HepG2 (cell line): ENCODE measurements at regions not wholly inside any gene's neighbourhood (a gene's known extent, or its start where the extent isn't known, plus 50 kb on each side); places are given as distances from the start of the nearest gene placed in this dataset.

Experiments
- ATAC-seq: fragments of 200-7000 bp; cut with Tn5 transposase; 3 replicates; pipeline ENCODE4 v1.9.1; 2020; ENCODE audit warnings: mild to moderate bottlenecking, moderate library complexity
- BruUV-seq: library from RNA; stranded (reverse); fragments of 400-500 nt; replicated peaks from 2 replicates; lab custom pipeline; 2021; lab: Mats Ljungman, UMichigan
- CTCF ChIA-PET: fragments of 300-600 bp; formaldehyde crosslinking; extraction: SDS; loops from one replicate; lab custom pipeline; 2021; ENCODE audit warnings: low total read pairs, inconsistent platforms, low intra/inter-chr PET ratio; lab: Yijun Ruan, JAX
- POLR2A ChIA-PET: fragments of 350-600 bp; sonication (Branson Sonifier 250); formaldehyde crosslinking; loops from one replicate; lab custom pipeline; 2020; ENCODE audit warnings: antibody characterized with exemption, inconsistent platforms; lab: Yijun Ruan, JAX
- DNase-seq: peaks from one replicate; pipeline ENCODE4 v3.0.0-alpha.2; 2015; ENCODE audit warnings: low spot score
- FAIRE-seq: peaks from 3 replicates; lab custom pipeline; 2011; peaks lifted over from hg19 to GRCh38; lab: Jason Lieb, UNC
- H2AFZ ChIP-seq: one replicate; pipeline ENCODE4 v1.6.1; 2011; ENCODE audit warnings: low read length, inconsistent platforms
- H3K27ac ChIP-seq: fragments of 300-600 bp; 3 replicates; pipeline ENCODE4 v1.8.0; 2011; ENCODE audit warnings: mixed run types, mild to moderate bottlenecking, mixed read lengths, low read length, inconsistent platforms; ENCODE audit not compliant: insufficient read depth; ENCODE audit errors: extremely low read length
- H3K27me3 ChIP-seq, 2 experiments: fragments of 200-600 bp in 1 of 2; 2 replicates in 1 of 2; 3 replicates in 1 of 2; pipeline versions ENCODE4 v1.6.0 to v1.8.0; 2011; ENCODE audit warnings: low read length in 2 of 2, mild to moderate bottlenecking in 2 of 2, moderate library complexity in 2 of 2, inconsistent platforms in 1 of 2; ENCODE audit not compliant: insufficient read depth in 2 of 2, control insufficient read depth in 1 of 2
- H3K36me3 ChIP-seq, 2 experiments: fragments of 200-600 bp in 1 of 2; replicated peaks in 1 of 2; 2 replicates in 1 of 2; 3 replicates in 1 of 2; pipeline versions ENCODE4 v1.5.1 to v1.8.0; 2011; ENCODE audit warnings: low read length in 2 of 2, inconsistent platforms in 1 of 2; ENCODE audit not compliant: insufficient read depth in 2 of 2, control insufficient read depth in 1 of 2
- H3K4me1 ChIP-seq: 2 replicates; pipeline ENCODE4 v1.5.1; 2012; ENCODE audit warnings: low read length, inconsistent platforms; ENCODE audit not compliant: insufficient read depth
- H3K4me2 ChIP-seq: 2 replicates; pipeline ENCODE4 v1.6.0; 2011; ENCODE audit warnings: low read depth, low read length, inconsistent platforms
- H3K4me3 ChIP-seq, 3 experiments: fragments of 200-600 bp in 1 of 3; sonication (generic), shearing (Covaris generic) in 1 of 3; replicated peaks in 1 of 3; 2 replicates each; pipeline ENCODE4 v1.5.1; 2011 to 2016; ENCODE audit warnings: low read length in 3 of 3, inconsistent platforms in 2 of 3, low read depth in 2 of 3, mild to moderate bottlenecking in 2 of 3, control low read depth in 1 of 3, mixed read lengths in 1 of 3; ENCODE audit not compliant: insufficient read depth in 1 of 3
- H3K79me2 ChIP-seq: one replicate; pipeline ENCODE4 v1.6.1; 2011; ENCODE audit warnings: low read length, inconsistent platforms; ENCODE audit not compliant: insufficient read depth
- H3K9ac ChIP-seq: 2 replicates; pipeline ENCODE4 v1.6.0; 2011; ENCODE audit warnings: mild to moderate bottlenecking, low read depth, low read length, inconsistent platforms; ENCODE audit not compliant: insufficient read depth
- H3K9me3 ChIP-seq: 2 replicates; pipeline ENCODE4 v1.5.1; 2012; ENCODE audit warnings: mild to moderate bottlenecking, low read length
- H4K20me1 ChIP-seq: 2 replicates; pipeline ENCODE4 v1.6.0; 2011; ENCODE audit warnings: inconsistent platforms, mild to moderate bottlenecking, low read length, moderate library complexity; ENCODE audit not compliant: insufficient read depth
- KDM1A ChIP-seq: IDR thresholded peaks from 2 replicates; pipeline ENCODE4 v1.6.1; 2016; ENCODE audit warnings: missing compliant biosample characterization
- WGBS: methylation state at CpG from one replicate; pipeline ENCODE4 v1.1.6; 2017; ENCODE audit warnings: low lambda C conversion rate; 5-methylcytosine and 5-hydroxymethylcytosine counted together
- in situ Hi-C: cut with HindIII; loops from 2 replicates; pipeline ENCODE4 v1.10.0; 2017; ENCODE audit warnings: low pct_unique_long_range_greater_than_20kb; ENCODE audit not compliant: extremely low pct_ligation_motif_present
- intact Hi-C: fragments of 100-400 bp; cut with micrococcal nuclease; formaldehyde crosslinking; loops from one replicate; pipeline ENCODE4 v1.10.0; 2022; ENCODE audit not compliant: unreplicated experiment

DNA sequence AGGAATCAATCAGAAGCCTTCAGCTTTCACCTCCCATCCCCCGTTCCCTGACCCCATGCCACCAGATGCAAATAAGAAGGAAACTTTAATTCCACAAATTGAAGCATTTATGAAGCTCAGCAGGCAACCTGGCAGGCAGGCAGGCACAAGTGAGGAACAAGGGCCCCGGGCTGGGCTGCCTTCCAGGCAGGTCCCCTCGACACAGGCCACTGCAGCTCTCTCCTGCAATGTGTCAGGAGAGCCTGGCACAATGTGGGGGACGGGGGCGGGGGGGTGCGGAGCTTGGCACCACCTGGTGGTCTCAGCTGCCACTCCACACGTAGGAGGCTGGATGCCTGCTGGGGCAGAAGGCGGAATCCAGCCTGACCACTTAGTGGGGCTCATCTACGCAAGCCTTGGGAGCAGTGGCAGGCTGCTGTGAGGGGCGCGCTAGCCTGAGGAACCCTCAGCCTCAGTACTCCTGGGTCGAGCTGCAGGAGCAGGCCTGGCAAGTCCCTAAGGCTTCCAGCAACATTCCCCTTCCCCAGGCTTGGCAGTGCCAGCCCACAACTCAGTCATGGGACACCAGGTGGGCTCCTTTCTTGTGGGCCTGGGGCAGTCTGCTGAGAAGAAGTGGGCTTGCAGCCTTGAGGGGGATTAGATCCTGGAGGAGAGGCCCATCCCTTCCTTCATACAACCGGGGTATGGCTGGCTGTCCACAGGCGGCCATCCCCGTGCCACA lies 50.2 kb upstream of the KCNMB1 start:
- FAIRE-seq (no peak), ATAC-seq (no peak), DNase-seq (no peak)
- no peak overlapping the region for H3K27ac ChIP-seq
- CTCF ChIA-PET: no interaction called here
- H3K9ac ChIP-seq: no peak overlapping the region
- BruUV-seq: no TSS peak
- no peak overlapping the region for H2AFZ ChIP-seq
- TF ChIP-seq KDM1A (CRISPR knock-in tag): no peak
- no peaks in the 10 kb centered on the region for H3K79me2 ChIP-seq
- POLR2A ChIA-PET: no interaction called here
- in situ Hi-C loops (no loop called here), intact Hi-C loops (no loop called here)
- 7% methylated on average over 2 of the region's 15 CpGs for WGBS
- H3K4me2 ChIP-seq: no peak overlapping the region
- no peaks in the 10 kb centered on the region for H4K20me1 ChIP-seq
- no peaks in the 10 kb centered on the region for H3K9me3 ChIP-seq
- no peak overlapping the region for H3K4me3 ChIP-seq
- no peaks in the 10 kb centered on the region for H3K36me3 ChIP-seq
- no peaks in the 10 kb centered on the region for H3K4me1 ChIP-seq
- H3K27me3 ChIP-seq: peaks cover 0 to 22% of the 10 kb centered on the region in 2 experiments; a peak in 3 of 5 replicates
